SH-SY5Y (cell line): ENCODE measurements at regions not wholly inside any gene's neighbourhood (a gene's known extent, or its start where the extent isn't known, plus 50 kb on each side); places are given as distances from the start of the nearest gene placed in this dataset.

Experiments
- GATA2 ChIP-seq: IDR thresholded peaks from 2 replicates; pipeline ENCODE4 v1.6.1; 2011; ENCODE audit warnings: mild to moderate bottlenecking, low read depth, low read length
- GATA3 ChIP-seq: IDR thresholded peaks from 2 replicates; pipeline ENCODE4 v1.6.1; 2011; ENCODE audit warnings: low read depth, mild to moderate bottlenecking, low read length, moderate library complexity

- TF ChIP-seq GATA2, result no peak
- TF ChIP-seq GATA3, result no peak
Observed at GRCh38 chr14:61152851-61153364, 128.2 kb downstream of the TMEM30B start.
